ENCODE measurements at regions not wholly inside any gene's neighbourhood (a gene's known extent, or its start where the extent isn't known, plus 50 kb on each side); places are given as distances from the start of the nearest gene placed in this dataset.

DNA sequence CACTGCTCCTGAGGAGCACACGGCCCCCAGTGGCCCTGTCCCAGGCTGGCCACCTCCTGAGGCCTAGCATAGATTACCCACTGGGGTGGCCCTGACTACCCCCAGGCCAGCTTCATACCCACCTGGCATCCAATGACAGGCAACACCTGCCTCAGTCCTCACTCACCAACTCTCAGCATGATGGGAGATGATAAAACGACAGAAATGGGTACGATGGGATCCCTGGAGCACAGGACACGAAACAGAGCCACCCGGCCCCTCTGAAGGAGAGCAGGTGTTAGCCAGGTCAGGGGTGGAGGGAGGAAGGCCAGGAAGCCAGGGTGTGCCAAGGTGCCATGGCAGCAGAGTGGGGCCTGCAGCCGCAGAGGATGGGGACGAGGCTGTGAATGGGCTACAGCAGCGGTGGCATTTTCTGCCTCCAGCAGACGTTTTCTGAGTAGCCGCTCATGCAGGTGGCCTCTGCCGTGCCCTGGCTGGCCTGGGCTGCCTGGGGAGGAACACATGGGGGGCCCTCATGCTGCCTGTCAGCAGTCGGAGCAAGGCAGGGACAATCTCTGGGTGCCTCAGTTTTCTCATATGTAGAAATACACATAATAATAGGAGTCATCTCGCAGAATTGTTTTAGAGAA is 50.2 kb upstream of the FGF3 start:
- H3K4me1 ChIP-seq: no peaks in the 10 kb centered on the region
- H3K27me3 ChIP-seq (replicated peaks in 1 of 7): peaks cover 0 to 51% (median 0%) of the 10 kb centered on the region in 7 donors
- no peak overlapping the region for H3K4me3 ChIP-seq
- no peaks in the 10 kb centered on the region for H3K36me3 ChIP-seq
- intact Hi-C loops (cut with DNase I; ENCODE audit: low total_unique reads): no loop called here
- DNase-seq: peak; percentile 56
- no peaks in the 10 kb centered on the region for H3K9me3 ChIP-seq
- H3K27ac ChIP-seq: no peak overlapping the region
- TF ChIP-seq POLR2AphosphoS5 (IDR thresholded peaks at IDR 0.05): no peak
- no peak for TF ChIP-seq POLR2A (IDR thresholded peaks at IDR 0.05)
- TF ChIP-seq, protein P1, sequence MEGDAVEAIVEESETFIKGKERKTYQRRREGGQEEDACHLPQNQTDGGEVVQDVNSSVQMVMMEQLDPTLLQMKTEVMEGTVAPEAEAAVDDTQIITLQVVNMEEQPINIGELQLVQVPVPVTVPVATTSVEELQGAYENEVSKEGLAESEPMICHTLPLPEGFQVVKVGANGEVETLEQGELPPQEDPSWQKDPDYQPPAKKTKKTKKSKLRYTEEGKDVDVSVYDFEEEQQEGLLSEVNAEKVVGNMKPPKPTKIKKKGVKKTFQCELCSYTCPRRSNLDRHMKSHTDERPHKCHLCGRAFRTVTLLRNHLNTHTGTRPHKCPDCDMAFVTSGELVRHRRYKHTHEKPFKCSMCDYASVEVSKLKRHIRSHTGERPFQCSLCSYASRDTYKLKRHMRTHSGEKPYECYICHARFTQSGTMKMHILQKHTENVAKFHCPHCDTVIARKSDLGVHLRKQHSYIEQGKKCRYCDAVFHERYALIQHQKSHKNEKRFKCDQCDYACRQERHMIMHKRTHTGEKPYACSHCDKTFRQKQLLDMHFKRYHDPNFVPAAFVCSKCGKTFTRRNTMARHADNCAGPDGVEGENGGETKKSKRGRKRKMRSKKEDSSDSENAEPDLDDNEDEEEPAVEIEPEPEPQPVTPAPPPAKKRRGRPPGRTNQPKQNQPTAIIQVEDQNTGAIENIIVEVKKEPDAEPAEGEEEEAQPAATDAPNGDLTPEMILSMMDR (IDR thresholded peaks at IDR 0.05 in 8 of 11, conservative IDR thresholded peaks at IDR 0.05 in 3 of 11): no peak
- WGBS, 5 donors: 83 to 93% (median 89%) methylated on average over 11 to 13 of the region's 13 CpGs

DNA sequence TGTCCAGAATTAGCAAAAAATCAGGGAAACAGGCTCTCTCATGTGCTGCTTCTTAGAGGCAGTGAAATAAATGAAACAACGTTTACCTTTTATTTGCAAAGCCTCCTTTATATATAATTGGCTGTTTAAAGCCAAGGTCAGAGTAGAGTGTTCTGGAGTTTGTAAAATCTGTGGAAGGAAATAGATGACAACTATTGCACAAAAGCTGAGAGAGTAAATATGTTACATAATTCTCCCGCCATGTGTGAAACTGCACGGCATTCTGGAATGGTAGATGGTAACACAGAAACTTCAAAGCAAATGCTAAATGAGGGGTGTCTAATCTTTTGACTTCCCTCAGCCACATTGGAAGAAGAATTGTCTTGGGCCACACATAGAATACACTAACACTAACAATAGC is 51.5 kb upstream of the FGF3 start:
- no peak for DNase-seq
- no peaks in the 10 kb centered on the region for H3K36me3 ChIP-seq
- peaks cover 0 to 49% (median 0%) of the 10 kb centered on the region in 7 donors for H3K27me3 ChIP-seq (replicated peaks in 1 of 7)
- intact Hi-C loops (cut with DNase I; ENCODE audit: low total_unique reads): no loop called here
- WGBS, 5 donors: 31 to 53% (median 43%) methylated on average over 3 of the region's 3 CpGs
- no peak overlapping the region for H3K4me3 ChIP-seq
- H3K4me1 ChIP-seq: no peaks in the 10 kb centered on the region
- no peak overlapping the region for H3K27ac ChIP-seq
- TF ChIP-seq POLR2A (IDR thresholded peaks at IDR 0.05) (no peak), POLR2AphosphoS5 (IDR thresholded peaks at IDR 0.05) (no peak)
- TF ChIP-seq, protein P1 (IDR thresholded peaks at IDR 0.05 in 8 of 11, conservative IDR thresholded peaks at IDR 0.05 in 3 of 11): no peak
- no peaks in the 10 kb centered on the region for H3K9me3 ChIP-seq

DNA sequence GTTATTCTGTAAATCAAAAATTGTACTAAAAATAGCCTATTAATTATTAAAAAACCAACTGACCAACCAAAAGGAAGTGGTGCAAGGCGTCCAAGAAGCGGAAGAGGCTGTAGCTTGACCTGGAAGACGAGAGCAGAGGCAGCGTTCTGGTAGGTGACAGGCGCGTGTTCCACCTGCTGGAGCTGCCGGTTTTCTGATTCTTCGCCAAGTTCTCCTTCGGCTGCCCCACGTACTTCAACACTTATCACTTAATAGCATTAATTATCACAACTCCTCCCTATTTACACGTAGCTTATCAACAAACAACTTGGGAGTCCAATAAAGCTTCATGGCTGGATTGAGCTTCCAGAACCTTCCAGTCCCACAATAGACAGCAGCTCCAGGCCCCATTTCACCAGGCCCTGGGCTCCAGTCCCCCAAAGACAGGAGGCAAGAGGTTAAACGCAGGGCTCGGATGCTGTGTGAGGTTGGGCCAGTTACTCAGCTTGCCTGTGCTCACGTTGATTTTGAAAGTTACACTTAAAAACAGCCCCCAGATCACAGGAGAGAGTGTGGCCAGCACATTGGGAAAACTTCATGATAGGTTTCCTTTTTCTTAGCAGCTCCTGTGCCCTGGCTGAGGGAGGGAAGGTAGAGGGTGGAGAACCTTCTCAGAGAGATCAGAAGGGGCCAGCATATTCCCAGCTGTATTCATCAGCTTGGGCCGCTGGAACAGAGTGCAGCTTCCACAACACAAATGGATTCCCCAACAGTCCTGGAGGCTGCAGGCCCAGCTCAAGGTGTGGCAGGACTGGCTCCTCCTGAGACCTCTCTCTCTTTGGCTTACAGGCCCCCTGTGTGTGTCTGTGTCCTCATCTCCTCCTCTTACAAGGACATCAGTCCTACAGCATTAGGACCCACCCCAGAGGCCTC is 54.2 kb upstream of the FGF3 start:
- intact Hi-C loops (cut with DNase I; ENCODE audit: low total_unique reads): no loop called here

More for the DNA sequence above, 54.2 kb upstream of the FGF3 start:
- Histone ChIP-seq H3K36me3 (no peaks in the 10 kb centered on the region), H3K4me1 (no peaks in the 10 kb centered on the region), H3K27ac (no peak overlapping the region), H3K27me3 (replicated peaks in 1 of 7) (peaks cover 0 to 30% (median 0%) of the 10 kb centered on the region in 7 donors), H3K4me3 (no peak overlapping the region), H3K9me3 (no peaks in the 10 kb centered on the region)
- TF ChIP-seq, protein P1 (IDR thresholded peaks at IDR 0.05 in 8 of 11, conservative IDR thresholded peaks at IDR 0.05 in 3 of 11): no peak
- no peak for TF ChIP-seq POLR2AphosphoS5 (IDR thresholded peaks at IDR 0.05)
- no peak for TF ChIP-seq POLR2A (IDR thresholded peaks at IDR 0.05)
- peak; percentile 47 for DNase-seq
- 79 to 86% (median 83%) methylated on average over 15 of the region's 15 CpGs for WGBS, 5 donors

All from spleen (tissue), 11 donors.